Daoy (cell line): ENCODE measurements at regions not wholly inside any gene's neighbourhood (a gene's known extent, or its start where the extent isn't known, plus 50 kb on each side); places are given as distances from the start of the nearest gene placed in this dataset.

ENCODE experiments used
- DNase-seq: peaks from one replicate; pipeline ENCODE4 v3.0.0-alpha.2; 2015; ENCODE audit warnings: low read depth

GRCh38 chr6:71430018-71430417 is 141.4 kb downstream of the OGFRL1 start:
- no peak for DNase-seq

GRCh38 chr6:71433441-71433840 is 144.8 kb downstream of the OGFRL1 start:
- DNase-seq: no peak

- DNase-seq: no peak
These were observed 155.6 kb downstream of the OGFRL1 start for GRCh38 chr6:71444222-71444621.

GRCh38 chr6:71446057-71446456 is 157.4 kb downstream of the OGFRL1 start:
- DNase-seq: no peak

- no peak for DNase-seq
These were observed 157.9 kb downstream of the OGFRL1 start for GRCh38 chr6:71446470-71446869.

- no peak for DNase-seq
These were observed 164.2 kb downstream of the OGFRL1 start for GRCh38 chr6:71452697-71453370.

- no peak for DNase-seq
These were observed 164.7 kb downstream of the OGFRL1 start for GRCh38 chr6:71453371-71453706.

- DNase-seq: no peak
These were observed 165.4 kb downstream of the OGFRL1 start for GRCh38 chr6:71454056-71454455.

- DNase-seq: no peak
These were observed 169.3 kb downstream of the OGFRL1 start for GRCh38 chr6:71457929-71458328.

- DNase-seq: no peak
These were observed 170.6 kb downstream of the OGFRL1 start for GRCh38 chr6:71459162-71459561.

- no peak for DNase-seq
These were observed 172.3 kb downstream of the OGFRL1 start for GRCh38 chr6:71460933-71461332.

GRCh38 chr6:71463061-71463460 is 174.4 kb downstream of the OGFRL1 start:
- no peak for DNase-seq

- DNase-seq: no peak
These were observed 176.5 kb downstream of the OGFRL1 start for GRCh38 chr6:71465096-71465495.

GRCh38 chr6:71466362-71466761 is 177.8 kb downstream of the OGFRL1 start:
- DNase-seq: no peak

- DNase-seq: no peak
These were observed 179.4 kb downstream of the OGFRL1 start for GRCh38 chr6:71468038-71468437.

GRCh38 chr6:71468841-71469700 is 180.5 kb downstream of the OGFRL1 start:
- DNase-seq: peak; percentile 88

GRCh38 chr6:71471718-71472117 is 183.1 kb downstream of the OGFRL1 start:
- no peak for DNase-seq

- peak; percentile 98 for DNase-seq
These were observed 185.3 kb downstream of the OGFRL1 start for GRCh38 chr6:71473926-71474325.

GRCh38 chr6:71474942-71475341 is 186.3 kb downstream of the OGFRL1 start:
- no peak for DNase-seq

- no peak for DNase-seq
These were observed 187.8 kb downstream of the OGFRL1 start for GRCh38 chr6:71476371-71476770.

GRCh38 chr6:71476872-71477271 is 188.3 kb downstream of the OGFRL1 start:
- no peak for DNase-seq

GRCh38 chr6:71478834-71479541 is 190.4 kb downstream of the OGFRL1 start:
- DNase-seq: peak; percentile 87

- DNase-seq: no peak
These were observed 192.0 kb downstream of the OGFRL1 start for GRCh38 chr6:71480577-71480976.
